GM12874 (cell line): ENCODE measurements at regions not wholly inside any gene's neighbourhood (a gene's known extent, or its start where the extent isn't known, plus 50 kb on each side); places are given as distances from the start of the nearest gene placed in this dataset.

Experiments used
- CTCF ChIP-seq: IDR thresholded peaks from 2 replicates; pipeline ENCODE4 v1.5.1; 2011; ENCODE audit warnings: low read depth, mild to moderate bottlenecking, control low read depth, low read length, moderate library complexity; ENCODE audit not compliant: insufficient read depth

- TF ChIP-seq CTCF: no peak
Measured at GRCh38 chr2:33859811-33860461, 260.8 kb upstream of the FAM98A start.

GRCh38 chr2:33859176-33859575 is 260.1 kb upstream of the FAM98A start:
- no peak for TF ChIP-seq CTCF

- TF ChIP-seq CTCF: no peak
Measured at GRCh38 chr2:33848486-33848885, 249.4 kb upstream of the FAM98A start.

- no peak for TF ChIP-seq CTCF
Measured at GRCh38 chr2:33839791-33840190, 240.7 kb upstream of the FAM98A start.

GRCh38 chr2:33836628-33837027 is 237.5 kb upstream of the FAM98A start:
- no peak for TF ChIP-seq CTCF

- no peak for TF ChIP-seq CTCF
Measured at GRCh38 chr2:33835911-33836310, 236.8 kb upstream of the FAM98A start.

- no peak for TF ChIP-seq CTCF
Measured at GRCh38 chr2:33822964-33823363, 223.9 kb upstream of the FAM98A start.
